Loucy (cell line): ENCODE measurements at regions not wholly inside any gene's neighbourhood (a gene's known extent, or its start where the extent isn't known, plus 50 kb on each side); places are given as distances from the start of the nearest gene placed in this dataset.

Experiments used
- H2AFZ ChIP-seq: fragments of 200-600 bp; sonication (generic); 2 replicates; pipeline ENCODE4 v1.6.0; 2016; ENCODE audit warnings: antibody characterized with exemption, mild to moderate bottlenecking, low read length, moderate library complexity
- H3F3A ChIP-seq: fragments of 200-600 bp; 2 replicates; pipeline ENCODE4 v1.6.0; 2016; ENCODE audit warnings: antibody characterized with exemption, low read depth, mild to moderate bottlenecking
- H3K27me3 ChIP-seq: fragments of 200-600 bp; sonication (generic); 2 replicates; pipeline ENCODE4 v1.6.1; 2014; ENCODE audit warnings: low read length, mild to moderate bottlenecking; ENCODE audit not compliant: insufficient read depth, poor library complexity, severe bottlenecking
- H3K36me3 ChIP-seq: fragments of 200-600 bp; sonication (generic); 2 replicates; pipeline ENCODE4 v1.6.1; 2016; ENCODE audit warnings: low read length; ENCODE audit not compliant: insufficient read depth
- H3K4me1 ChIP-seq: fragments of 200-600 bp; sonication (generic); 2 replicates; pipeline ENCODE4 v1.5.1; 2014; ENCODE audit warnings: low read length, mild to moderate bottlenecking; ENCODE audit not compliant: insufficient read depth, poor library complexity, severe bottlenecking
- H3K4me2 ChIP-seq: fragments of 200-600 bp; sonication (generic); 2 replicates; pipeline ENCODE4 v1.6.0; 2014; ENCODE audit warnings: antibody characterized with exemption, low read length, low read depth, mild to moderate bottlenecking; ENCODE audit not compliant: poor library complexity, severe bottlenecking
- H3K4me3 ChIP-seq: fragments of 200-600 bp; sonication (generic); 2 replicates; pipeline ENCODE4 v1.5.1; 2014; ENCODE audit warnings: low read length, mild to moderate bottlenecking, mixed read lengths; ENCODE audit not compliant: poor library complexity, severe bottlenecking
- H3K79me2 ChIP-seq: fragments of 200-600 bp; sonication (generic); 2 replicates; pipeline ENCODE4 v1.6.1; 2014; ENCODE audit warnings: low read length; ENCODE audit not compliant: insufficient read depth
- H3K9ac ChIP-seq: fragments of 200-600 bp; sonication (generic); 2 replicates; pipeline ENCODE4 v1.6.0; 2014; ENCODE audit warnings: mild to moderate bottlenecking, low read depth, low read length, moderate library complexity; ENCODE audit not compliant: poor library complexity, severe bottlenecking
- H3K9me2 ChIP-seq: fragments of 200-600 bp; sonication (generic); replicated peaks from 2 replicates; pipeline ENCODE4 v1.6.1; 2016; ENCODE audit warnings: low read depth, low read length, mixed read lengths
- H3K9me3 ChIP-seq: fragments of 200-600 bp; sonication (generic); 2 replicates; pipeline ENCODE4 v1.6.1; 2014; ENCODE audit warnings: mild to moderate bottlenecking, antibody characterized with exemption, low read length, low read depth; ENCODE audit not compliant: insufficient read depth
- H4K20me1 ChIP-seq: fragments of 200-600 bp; sonication (generic); 2 replicates; pipeline ENCODE4 v1.6.0; 2014; ENCODE audit warnings: antibody characterized with exemption, low read length, mild to moderate bottlenecking; ENCODE audit not compliant: insufficient read depth, poor library complexity, severe bottlenecking
- EZH2phosphoT487 ChIP-seq: fragments of 200-600 bp; IDR thresholded peaks from 2 replicates; pipeline ENCODE4 v1.6.1; 2018; ENCODE audit warnings: antibody characterized with exemption, mild to moderate bottlenecking, moderate library complexity, borderline replicate concordance
- TF ChIP-seq, protein P1 (sequence below): fragments of 200-600 bp; sonication (generic); conservative IDR thresholded peaks from 2 replicates; pipeline ENCODE4 v1.5.1; 2014; ENCODE audit warnings: mild to moderate bottlenecking, antibody characterized with exemption, low read length

DNA sequence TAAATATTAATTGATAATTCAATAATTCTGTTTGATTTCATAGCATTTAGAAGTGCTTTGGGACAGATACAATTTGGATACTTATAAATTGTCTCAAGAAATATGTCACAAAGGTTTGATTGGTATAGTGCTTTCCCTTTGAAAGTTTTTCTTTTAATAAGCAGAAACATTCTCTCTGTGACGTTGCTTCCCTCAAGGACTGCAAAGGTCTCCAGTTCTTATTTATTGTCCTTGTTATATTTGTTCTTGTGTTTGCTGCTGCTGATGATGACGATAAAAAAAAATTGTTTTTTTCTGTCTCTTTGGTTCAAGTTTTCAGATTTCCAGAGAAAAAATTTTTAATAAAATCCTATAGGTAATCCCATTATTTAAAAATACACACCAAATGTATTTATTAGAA lies 176.3 kb upstream of the CLEC14A start:
- TF ChIP-seq, protein P1, sequence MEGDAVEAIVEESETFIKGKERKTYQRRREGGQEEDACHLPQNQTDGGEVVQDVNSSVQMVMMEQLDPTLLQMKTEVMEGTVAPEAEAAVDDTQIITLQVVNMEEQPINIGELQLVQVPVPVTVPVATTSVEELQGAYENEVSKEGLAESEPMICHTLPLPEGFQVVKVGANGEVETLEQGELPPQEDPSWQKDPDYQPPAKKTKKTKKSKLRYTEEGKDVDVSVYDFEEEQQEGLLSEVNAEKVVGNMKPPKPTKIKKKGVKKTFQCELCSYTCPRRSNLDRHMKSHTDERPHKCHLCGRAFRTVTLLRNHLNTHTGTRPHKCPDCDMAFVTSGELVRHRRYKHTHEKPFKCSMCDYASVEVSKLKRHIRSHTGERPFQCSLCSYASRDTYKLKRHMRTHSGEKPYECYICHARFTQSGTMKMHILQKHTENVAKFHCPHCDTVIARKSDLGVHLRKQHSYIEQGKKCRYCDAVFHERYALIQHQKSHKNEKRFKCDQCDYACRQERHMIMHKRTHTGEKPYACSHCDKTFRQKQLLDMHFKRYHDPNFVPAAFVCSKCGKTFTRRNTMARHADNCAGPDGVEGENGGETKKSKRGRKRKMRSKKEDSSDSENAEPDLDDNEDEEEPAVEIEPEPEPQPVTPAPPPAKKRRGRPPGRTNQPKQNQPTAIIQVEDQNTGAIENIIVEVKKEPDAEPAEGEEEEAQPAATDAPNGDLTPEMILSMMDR: no peak
- no peak for TF ChIP-seq EZH2phosphoT487
- Histone ChIP-seq H4K20me1 (no peaks in the 10 kb centered on the region), H3K27me3 (no peaks in the 10 kb centered on the region), H3K4me2 (no peak overlapping the region), H3K9me3 (no peaks in the 10 kb centered on the region), H2AFZ (no peak overlapping the region), H3F3A (no peaks in the 10 kb centered on the region), H3K4me1 (no peaks in the 10 kb centered on the region), H3K4me3 (no peak overlapping the region), H3K9me2 (no peaks in the 10 kb centered on the region), H3K36me3 (no peaks in the 10 kb centered on the region), H3K9ac (no peak overlapping the region), H3K79me2 (no peaks in the 10 kb centered on the region)

DNA sequence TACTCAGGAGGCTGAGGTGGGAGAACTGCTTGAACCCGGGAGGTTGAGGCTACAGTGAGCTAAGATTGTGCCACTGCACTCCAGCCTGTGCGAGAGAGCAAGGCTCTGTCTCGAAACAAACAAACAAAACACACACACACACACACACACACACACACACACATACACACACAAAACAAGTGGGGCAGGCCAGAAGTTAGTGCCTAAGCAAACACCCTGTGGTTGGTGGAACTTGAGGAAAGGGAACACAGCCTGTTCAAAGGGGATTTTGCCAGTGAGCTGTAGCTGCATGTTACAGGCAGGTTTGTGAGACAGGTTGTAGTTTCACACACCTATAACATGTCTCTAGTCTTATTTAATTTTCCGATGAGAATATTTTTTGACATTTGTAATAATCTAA lies 175.3 kb upstream of the CLEC14A start:
- H3K9me2 ChIP-seq: no peaks in the 10 kb centered on the region
- no peak overlapping the region for H3K4me2 ChIP-seq
- H3K27me3 ChIP-seq: no peaks in the 10 kb centered on the region
- no peak overlapping the region for H2AFZ ChIP-seq
- no peak overlapping the region for H3K9ac ChIP-seq
- H3K4me1 ChIP-seq: no peaks in the 10 kb centered on the region
- H3K9me3 ChIP-seq: no peaks in the 10 kb centered on the region
- H3K79me2 ChIP-seq: no peaks in the 10 kb centered on the region
- no peaks in the 10 kb centered on the region for H3F3A ChIP-seq
- no peaks in the 10 kb centered on the region for H4K20me1 ChIP-seq
- H3K36me3 ChIP-seq: no peaks in the 10 kb centered on the region
- H3K4me3 ChIP-seq: no peak overlapping the region
- TF ChIP-seq, protein P1: no peak
- TF ChIP-seq EZH2phosphoT487: no peak

DNA sequence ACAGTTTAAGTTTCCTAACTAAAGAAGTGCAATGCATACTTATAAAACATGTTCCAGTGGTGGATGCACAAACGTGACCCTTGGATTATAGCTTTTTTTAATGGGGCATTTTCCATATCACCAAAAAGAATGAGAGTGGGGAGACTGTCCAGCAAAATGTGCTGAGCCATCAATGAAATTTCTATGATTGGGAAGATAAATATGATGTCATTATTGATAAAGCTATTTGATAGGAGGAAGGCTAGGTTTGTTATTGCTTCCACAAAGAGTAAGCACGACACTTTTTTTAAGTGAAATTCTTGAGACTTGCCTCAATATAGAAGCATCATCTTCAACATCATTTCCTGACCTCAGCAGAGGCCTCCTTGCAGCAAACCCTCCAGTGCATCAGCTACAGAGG lies 174.6 kb upstream of the CLEC14A start:
- Histone ChIP-seq H3K27me3 (no peaks in the 10 kb centered on the region), H2AFZ (no peak overlapping the region), H3K79me2 (no peaks in the 10 kb centered on the region), H3K9me3 (no peaks in the 10 kb centered on the region), H3K4me3 (no peak overlapping the region), H4K20me1 (no peaks in the 10 kb centered on the region), H3K4me2 (no peak overlapping the region), H3K4me1 (no peaks in the 10 kb centered on the region), H3F3A (no peaks in the 10 kb centered on the region), H3K36me3 (no peaks in the 10 kb centered on the region), H3K9me2 (no peaks in the 10 kb centered on the region), H3K9ac (no peak overlapping the region)
- TF ChIP-seq EZH2phosphoT487: no peak
- TF ChIP-seq, protein P1: no peak
